ENCODE measurements at regions not wholly inside any gene's neighbourhood (a gene's known extent, or its start where the extent isn't known, plus 50 kb on each side); places are given as distances from the start of the nearest gene placed in this dataset.

DNA sequence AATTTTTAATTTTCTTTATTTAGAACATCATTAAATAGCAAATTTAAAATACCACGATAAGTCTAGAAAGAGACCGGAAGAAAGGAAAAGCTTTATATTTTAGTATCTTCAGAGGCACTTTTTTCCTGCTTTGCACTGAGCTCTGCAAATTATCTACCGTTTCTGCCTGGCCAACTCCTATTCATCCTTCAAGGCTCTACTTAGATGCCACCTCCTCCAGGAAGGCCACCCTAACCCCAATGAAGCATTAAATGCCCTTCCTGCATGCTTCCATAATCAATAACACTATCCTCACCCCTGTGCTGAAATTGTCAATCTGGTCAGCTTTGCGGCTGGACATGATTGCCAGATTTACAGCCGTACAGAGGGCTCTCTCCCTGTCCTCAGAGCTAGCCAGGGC lies 141.8 kb upstream of the CHST15 start:
- peaks cover 0 to 3% (median 1%) of the 10 kb centered on the region in 3 donors for H3K27me3 Mint-ChIP-seq
- ATAC-seq (ENCODE audit: low read depth in 2 of 2) (no peak), DNase-seq (no peak)
- peaks cover 0 to 3% (median 2%) of the 10 kb centered on the region in 7 donors for H3K9me3 Mint-ChIP-seq
- H3K36me3 Mint-ChIP-seq: peaks cover 0 to 3% of the 10 kb centered on the region in 2 donors
- H3K4me3 Mint-ChIP-seq: no peak overlapping the region
- H3K4me1 Mint-ChIP-seq: peaks cover 9 to 20% (median 11%) of the 10 kb centered on the region in 3 donors
- no peak overlapping the region for H3K27ac Mint-ChIP-seq

DNA sequence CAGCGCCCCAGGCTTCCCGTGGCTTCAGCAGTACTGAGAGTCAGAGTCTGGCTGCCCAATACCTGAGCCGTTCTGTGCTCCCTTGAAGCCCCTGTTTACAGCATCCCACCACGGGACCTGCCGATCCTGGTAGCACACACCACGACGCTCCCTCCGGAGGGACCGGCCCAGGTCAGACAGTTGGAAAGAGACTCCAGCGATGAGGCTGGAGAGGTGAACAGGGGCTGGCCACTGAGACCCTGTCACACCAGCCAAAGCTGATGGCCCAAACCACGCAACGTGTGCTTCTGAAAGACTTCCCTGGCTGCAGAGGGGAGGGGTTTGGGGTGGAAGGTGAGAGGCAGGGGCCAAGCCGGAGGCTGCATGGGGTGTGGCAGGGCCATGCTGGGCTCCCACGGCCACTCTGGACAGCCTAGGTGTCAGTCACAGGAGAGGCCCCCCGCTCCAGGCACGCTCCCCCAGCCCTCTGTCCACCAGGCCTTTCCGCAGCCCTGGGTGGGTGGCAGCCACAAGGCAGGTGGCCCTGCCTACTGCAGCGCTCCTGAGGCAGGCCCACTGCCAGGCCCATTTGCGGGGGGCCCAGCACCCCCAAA lies 140.2 kb upstream of the CHST15 start:
- DNase-seq (no peak), ATAC-seq (ENCODE audit: low read depth in 2 of 2) (no peak)
- Mint-ChIP-seq H3K27ac (no peak overlapping the region), H3K27me3 (no peaks in the 10 kb centered on the region), H3K4me3 (no peak overlapping the region), H3K9me3 (peaks cover 0 to 7% (median 3%) of the 10 kb centered on the region in 7 donors), H3K4me1 (peaks cover 10 to 20% (median 11%) of the 10 kb centered on the region in 3 donors), H3K36me3 (peaks cover 0 to 3% of the 10 kb centered on the region in 2 donors)

DNA sequence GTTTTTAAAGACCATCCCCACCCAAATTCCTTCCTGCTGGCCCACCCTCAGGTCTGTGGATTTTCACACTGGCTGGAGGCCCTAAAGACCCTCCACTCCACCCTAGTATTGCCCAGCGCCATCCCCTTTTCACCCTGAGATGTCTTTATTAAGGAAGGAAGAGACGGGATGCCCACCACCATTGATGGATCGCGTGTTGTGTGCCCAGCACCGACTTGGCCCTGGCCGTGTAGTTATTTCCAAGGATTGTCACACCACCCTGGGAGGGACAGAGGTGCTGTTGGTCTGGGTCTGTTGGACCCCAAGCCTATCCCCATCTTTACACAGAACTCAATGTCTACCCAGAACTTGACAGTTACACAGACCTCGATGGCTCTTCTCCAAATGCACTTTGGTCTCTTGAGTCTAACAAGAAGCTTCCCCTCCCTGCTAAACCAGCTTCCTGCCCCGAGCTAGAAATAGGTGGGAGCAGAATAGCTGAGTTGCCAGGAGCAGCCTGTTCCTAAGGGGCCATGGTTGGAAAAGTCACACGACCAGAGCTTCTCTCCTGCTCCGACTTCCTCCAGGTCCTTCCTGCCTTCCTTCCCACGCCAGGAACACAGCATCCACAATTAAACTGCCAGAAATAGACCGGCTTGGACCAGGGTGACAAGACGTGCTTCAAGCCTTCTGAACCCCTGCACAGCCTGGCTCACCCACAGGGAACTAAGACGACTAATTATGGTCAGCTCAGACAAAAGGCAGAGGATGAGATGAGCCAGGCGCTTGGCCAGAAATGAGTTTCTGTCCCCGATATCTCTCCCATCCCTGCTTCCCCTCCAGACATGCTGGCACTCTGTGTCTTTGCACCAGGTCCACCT lies 139.5 kb upstream of the CHST15 start:
- DNase-seq: no peak
- ATAC-seq (ENCODE audit: low read depth in 2 of 2): no peak
- Mint-ChIP-seq H3K36me3 (peaks cover 0 to 3% of the 10 kb centered on the region in 2 donors), H3K4me3 (no peak overlapping the region), H3K27me3 (no peaks in the 10 kb centered on the region), H3K4me1 (peaks cover 9 to 17% (median 12%) of the 10 kb centered on the region in 3 donors), H3K9me3 (peaks cover 0 to 7% (median 3%) of the 10 kb centered on the region in 7 donors), H3K27ac (no peak overlapping the region)

DNA sequence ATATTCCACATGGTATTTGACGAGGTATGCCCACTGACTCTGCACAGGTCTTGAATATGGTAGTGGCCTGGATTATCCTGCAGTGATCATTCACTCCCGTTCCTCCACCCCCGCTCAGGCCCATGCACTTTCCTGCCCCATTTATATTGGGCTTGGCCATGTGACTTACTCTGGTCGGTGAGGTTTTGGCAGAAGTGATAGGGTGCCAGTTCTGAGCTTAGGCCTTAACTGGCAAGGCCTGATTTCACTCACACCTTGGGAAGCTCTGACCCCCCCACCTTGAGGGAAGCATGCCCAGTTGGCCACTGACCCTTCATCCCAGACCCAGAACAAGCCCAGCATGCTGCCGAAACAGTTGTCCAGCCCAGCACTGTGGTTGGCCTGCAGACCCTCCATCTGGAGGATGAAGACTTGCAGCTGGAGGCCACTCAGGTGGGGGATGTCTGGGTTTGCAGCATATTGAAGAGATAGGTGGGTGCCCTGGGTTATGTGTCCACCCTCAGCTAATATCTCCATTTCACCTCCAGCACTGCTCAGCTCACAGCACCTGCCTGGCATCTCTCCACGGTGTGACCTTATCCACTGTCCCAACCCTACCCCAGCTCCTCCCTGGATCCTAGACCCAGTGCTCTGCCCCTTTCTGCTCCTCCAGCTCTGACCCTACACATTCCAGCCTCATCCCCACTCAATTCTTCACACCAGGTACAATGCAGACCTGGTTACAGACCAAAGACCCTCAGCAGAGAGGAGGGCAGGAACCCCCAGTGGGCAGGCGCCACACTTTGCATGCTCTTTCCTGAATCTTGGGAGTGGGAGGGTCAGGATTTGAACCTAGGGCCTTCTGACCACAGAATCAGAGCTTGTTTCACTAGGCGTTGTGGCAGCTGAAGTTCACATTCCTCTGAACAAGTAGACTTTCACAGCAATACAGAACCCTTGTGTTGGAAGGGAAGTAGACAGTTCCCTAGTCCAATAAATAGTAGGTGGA lies 138.1 kb upstream of the CHST15 start:
- ATAC-seq (ENCODE audit: low read depth in 2 of 2) (peak; percentile 72), DNase-seq (peak; percentile 56)
- Mint-ChIP-seq H3K4me1 (peaks cover 0 to 19% (median 4%) of the 10 kb centered on the region in 3 donors), H3K9me3 (peaks cover 0 to 7% (median 2%) of the 10 kb centered on the region in 7 donors), H3K27ac (peak overlapping the region in 5 of 6 donors; percentile 79 to 98 (median 94)), H3K4me3 (peak overlapping the region in 5 of 8 donors; percentile 10 to 70 (median 58)), H3K27me3 (no peaks in the 10 kb centered on the region), H3K36me3 (peaks cover 0 to 2% of the 10 kb centered on the region in 2 donors)

GRCh38 chr10:124230635-124231167 lies 137.3 kb upstream of the CHST15 start:
- DNase-seq: no peak
- peaks cover 0 to 4% (median 0%) of the 10 kb centered on the region in 3 donors for H3K27me3 Mint-ChIP-seq
- peak overlapping the region in 4 of 8 donors; percentile 22 to 70 (median 58) for H3K4me3 Mint-ChIP-seq
- H3K27ac Mint-ChIP-seq: peak overlapping the region in 5 of 6 donors; percentile 79 to 98 (median 94)
- H3K9me3 Mint-ChIP-seq: peaks cover 0 to 13% (median 2%) of the 10 kb centered on the region in 7 donors
- ATAC-seq (ENCODE audit: low read depth in 2 of 2): no peak
- peaks cover 5% of the 10 kb centered on the region in 2 donors for H3K36me3 Mint-ChIP-seq
- H3K4me1 Mint-ChIP-seq: peaks cover 4 to 27% (median 7%) of the 10 kb centered on the region in 3 donors

DNA sequence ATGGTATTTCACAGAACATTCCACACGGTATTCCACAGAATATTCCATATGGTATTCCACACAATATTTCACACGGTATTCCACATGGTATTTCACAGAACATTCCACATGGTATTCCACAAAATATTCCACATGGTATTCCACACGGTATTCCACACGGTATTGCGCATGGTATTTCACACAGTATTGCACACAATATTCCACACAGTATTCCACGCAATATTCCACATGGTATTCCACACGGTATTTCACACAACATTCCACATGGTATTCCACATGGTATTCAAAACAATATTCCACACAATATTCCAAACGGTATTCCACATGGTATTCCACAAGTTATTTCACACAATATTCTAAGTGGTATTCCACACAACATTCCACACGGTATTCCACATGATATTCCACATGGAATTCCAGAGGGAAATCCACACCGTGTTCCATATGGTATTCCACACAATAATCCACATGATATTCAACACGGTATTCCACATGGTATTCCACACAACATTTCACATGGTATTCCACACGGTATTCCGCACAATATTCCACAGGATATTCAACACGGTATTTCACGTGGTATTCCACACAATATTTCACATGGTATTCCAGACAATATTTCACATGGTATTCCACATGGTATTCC lies 136.7 kb upstream of the CHST15 start:
- Mint-ChIP-seq H3K27me3 (peaks cover 0 to 4% (median 0%) of the 10 kb centered on the region in 3 donors), H3K4me3 (no peak overlapping the region), H3K4me1 (peaks cover 5 to 28% (median 10%) of the 10 kb centered on the region in 3 donors), H3K27ac (peak overlapping the region in 5 of 6 donors; percentile 56 to 98 (median 93)), H3K36me3 (peaks cover 5 to 7% of the 10 kb centered on the region in 2 donors), H3K9me3 (peaks cover 0 to 13% (median 2%) of the 10 kb centered on the region in 7 donors)
- no peak for DNase-seq
- no peak for ATAC-seq (ENCODE audit: low read depth in 2 of 2)

GRCh38 chr10:124229201-124229988 lies 136.0 kb upstream of the CHST15 start:
- peaks cover 0 to 4% (median 0%) of the 10 kb centered on the region in 3 donors for H3K27me3 Mint-ChIP-seq
- ATAC-seq (ENCODE audit: low read depth in 2 of 2): no peak
- H3K4me3 Mint-ChIP-seq: peak overlapping the region in 1 of 8 donors; percentile 28
- H3K4me1 Mint-ChIP-seq: peaks cover 5 to 28% (median 10%) of the 10 kb centered on the region in 3 donors
- DNase-seq: no peak
- H3K27ac Mint-ChIP-seq: peak overlapping the region in 5 of 6 donors; percentile 30 to 98 (median 84)
- H3K9me3 Mint-ChIP-seq: peaks cover 0 to 13% (median 2%) of the 10 kb centered on the region in 7 donors
- H3K36me3 Mint-ChIP-seq: peaks cover 5 to 7% of the 10 kb centered on the region in 2 donors

GRCh38 chr10:124228471-124228870 lies 135.1 kb upstream of the CHST15 start:
- Mint-ChIP-seq H3K4me3 (peak overlapping the region in 2 of 8 donors; percentile 16 to 35), H3K36me3 (peaks cover 5 to 7% of the 10 kb centered on the region in 2 donors), H3K27me3 (peaks cover 0 to 4% (median 0%) of the 10 kb centered on the region in 3 donors), H3K9me3 (peaks cover 0 to 13% (median 2%) of the 10 kb centered on the region in 7 donors), H3K27ac (peak overlapping the region in 2 of 6 donors; percentile 65 to 99), H3K4me1 (peaks cover 5 to 28% (median 10%) of the 10 kb centered on the region in 3 donors)
- no peak for DNase-seq
- ATAC-seq (ENCODE audit: low read depth in 2 of 2): no peak

GRCh38 chr10:124227988-124228387 lies 134.6 kb upstream of the CHST15 start:
- Mint-ChIP-seq H3K9me3 (peaks cover 0 to 13% (median 2%) of the 10 kb centered on the region in 7 donors), H3K4me3 (no peak overlapping the region)

DNA sequence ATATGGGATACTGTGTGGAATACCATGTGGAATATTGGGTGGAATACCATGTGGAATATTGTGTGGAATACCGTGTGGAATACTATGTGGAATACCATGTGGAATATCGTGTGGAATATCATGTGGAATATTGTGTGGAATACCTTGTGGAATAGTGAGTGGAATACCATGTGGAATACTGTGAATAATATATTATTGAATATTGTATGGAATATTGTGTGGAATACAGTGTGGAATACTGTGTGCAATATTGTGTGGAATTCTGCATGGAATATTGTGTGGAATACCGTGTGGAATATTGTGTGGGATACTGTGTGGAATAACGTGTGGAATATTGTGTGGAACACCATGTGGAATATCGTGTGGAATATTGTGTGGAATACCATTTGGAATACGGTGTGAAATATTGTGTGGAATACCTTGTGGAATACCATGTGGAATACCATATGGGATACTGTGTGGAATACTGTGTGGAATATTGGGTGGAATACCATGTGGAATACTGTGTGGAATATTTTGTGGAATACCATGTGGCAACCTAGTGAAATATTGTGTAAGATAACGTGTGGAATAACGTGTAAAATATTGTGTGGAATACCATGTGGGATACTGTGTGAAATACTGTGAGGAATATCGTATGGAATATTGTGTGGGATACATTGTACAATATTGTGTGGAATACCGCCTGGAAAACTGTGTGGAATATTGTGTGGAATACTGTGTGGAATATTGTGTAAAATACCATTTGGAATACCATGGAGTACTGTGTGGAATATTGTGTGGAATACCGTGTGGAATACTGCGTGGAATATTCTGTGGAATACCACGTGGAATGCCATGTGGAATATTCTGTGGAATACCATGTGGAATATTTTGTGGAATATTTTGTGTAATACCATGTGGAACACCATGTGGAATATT lies 133.9 kb upstream of the CHST15 start:
- Mint-ChIP-seq H3K27me3 (peaks cover 0 to 4% (median 0%) of the 10 kb centered on the region in 3 donors), H3K36me3 (peaks cover 5 to 7% of the 10 kb centered on the region in 2 donors), H3K4me1 (peaks cover 17 to 37% (median 21%) of the 10 kb centered on the region in 3 donors), H3K9me3 (peaks cover 0 to 13% (median 2%) of the 10 kb centered on the region in 7 donors), H3K4me3 (peak overlapping the region in 2 of 8 donors; percentile 33 to 35), H3K27ac (peak overlapping the region; percentile 1 to 99 (median 97))
- DNase-seq (no peak), ATAC-seq (ENCODE audit: low read depth in 2 of 2) (no peak)

More at GRCh38 chr10:124227988-124228387, 134.6 kb upstream of the CHST15 start:
- H3K27me3 Mint-ChIP-seq: peaks cover 0 to 4% (median 0%) of the 10 kb centered on the region in 3 donors
- DNase-seq: no peak
- H3K36me3 Mint-ChIP-seq: peaks cover 5 to 7% of the 10 kb centered on the region in 2 donors
- H3K27ac Mint-ChIP-seq: peak overlapping the region in 5 of 6 donors; percentile 65 to 99 (median 96)
- H3K4me1 Mint-ChIP-seq: peaks cover 10 to 30% (median 14%) of the 10 kb centered on the region in 3 donors
- no peak for ATAC-seq (ENCODE audit: low read depth in 2 of 2)

Measured in naive B cell (primary cell).